ENCODE measurements at regions not wholly inside any gene's neighbourhood (a gene's known extent, or its start where the extent isn't known, plus 50 kb on each side); places are given as distances from the start of the nearest gene placed in this dataset.

GRCh38 chr5:4983701-4984100 is 156.4 kb upstream of the ADAMTS16 start:
- Histone ChIP-seq H3K9me3 (ENCODE audit: control insufficient read depth, low read depth, low read length) (no peaks in the 10 kb centered on the region), H2BK12ac (ENCODE audit: insufficient read length, low read depth, low read length) (no peak overlapping the region), H2BK20ac (ENCODE audit: low read depth, low read length, poor library complexity, severe bottlenecking) (no peak overlapping the region), H3K18ac (ENCODE audit: insufficient read length, low read depth, low read length) (no peak overlapping the region), H3K79me2 (ENCODE audit: insufficient read depth, low read length) (no peaks in the 10 kb centered on the region), H3K23ac (ENCODE audit: insufficient read length, low read depth, low read length) (no peak overlapping the region), H4K20me1 (ENCODE audit: control insufficient read depth, insufficient read depth, insufficient read length) (no peaks in the 10 kb centered on the region), H3K9ac (ENCODE audit: extremely low read depth, insufficient read length, low read length) (no peak overlapping the region), H3T11ph (ENCODE audit: low read length) (no peak overlapping the region), H4K8ac (replicated peaks; ENCODE audit: insufficient read length, low read depth, low read length) (no peak overlapping the region), H4K5ac (ENCODE audit: insufficient read length, low read depth, low read length) (no peak overlapping the region), H2BK120ac (ENCODE audit: low read depth, low read length, poor library complexity, severe bottlenecking) (no peak overlapping the region), H3K27me3 (ENCODE audit: insufficient read depth, low read length) (no peaks in the 10 kb centered on the region), H3K14ac (ENCODE audit: insufficient read depth, low read length) (no peak overlapping the region), H3K27ac (ENCODE audit: insufficient read length, low read depth, low read length) (no peak overlapping the region), H3K4me2 (ENCODE audit: insufficient read depth, insufficient read length, low read length) (no peak overlapping the region), H4K91ac (ENCODE audit: insufficient read length, low read depth, low read length) (no peak overlapping the region), H3K56ac (ENCODE audit: insufficient read length, low read depth, low read length) (no peak overlapping the region), H3K23me2 (ENCODE audit: insufficient read length, low read depth, low read length, poor library complexity, severe bottlenecking) (no peaks in the 10 kb centered on the region), H2AK5ac (ENCODE audit: insufficient read length, low read length) (no peak overlapping the region), H3K4ac (ENCODE audit: low read depth, low read length) (no peak overlapping the region), H3K4me1 (ENCODE audit: insufficient read depth, low read length) (no peaks in the 10 kb centered on the region), H3K79me1 (ENCODE audit: insufficient read depth, low read depth, low read length, poor library complexity, severe bottlenecking) (no peaks in the 10 kb centered on the region), H2AFZ (ENCODE audit: low read length) (no peak overlapping the region), H2BK5ac (ENCODE audit: insufficient read length, low read length) (no peak overlapping the region), H2BK15ac (ENCODE audit: low read depth, low read length) (no peak overlapping the region)
- H3K9me3 Mint-ChIP-seq: no peaks in the 10 kb centered on the region
- WGBS (ENCODE audit: extremely low coverage, insufficient read length, low lambda C conversion rate): no CpG with 5 or more reads among the region's 3 CpGs
- H3K27me3 Mint-ChIP-seq (ENCODE audit: low read depth): peaks cover 1% of the 10 kb centered on the region; the same call in 1 of the 2 replicates
- TF ChIP-seq CTCF (conservative IDR thresholded peaks at IDR 0.05): no peak
- no peaks in the 10 kb centered on the region for H3K36me3 Mint-ChIP-seq (ENCODE audit: insufficient read depth in 1 of 3, low read depth in 3 of 3)
- DNase-seq: no peak
- H3K4me3 Mint-ChIP-seq: no peak overlapping the region
- no peak overlapping the region for H3K27ac Mint-ChIP-seq
- no peaks in the 10 kb centered on the region for H3K4me1 Mint-ChIP-seq

Data from H9 (cell line).